ENCODE measurements at regions not wholly inside any gene's neighbourhood (a gene's known extent, or its start where the extent isn't known, plus 50 kb on each side); places are given as distances from the start of the nearest gene placed in this dataset.

DNA sequence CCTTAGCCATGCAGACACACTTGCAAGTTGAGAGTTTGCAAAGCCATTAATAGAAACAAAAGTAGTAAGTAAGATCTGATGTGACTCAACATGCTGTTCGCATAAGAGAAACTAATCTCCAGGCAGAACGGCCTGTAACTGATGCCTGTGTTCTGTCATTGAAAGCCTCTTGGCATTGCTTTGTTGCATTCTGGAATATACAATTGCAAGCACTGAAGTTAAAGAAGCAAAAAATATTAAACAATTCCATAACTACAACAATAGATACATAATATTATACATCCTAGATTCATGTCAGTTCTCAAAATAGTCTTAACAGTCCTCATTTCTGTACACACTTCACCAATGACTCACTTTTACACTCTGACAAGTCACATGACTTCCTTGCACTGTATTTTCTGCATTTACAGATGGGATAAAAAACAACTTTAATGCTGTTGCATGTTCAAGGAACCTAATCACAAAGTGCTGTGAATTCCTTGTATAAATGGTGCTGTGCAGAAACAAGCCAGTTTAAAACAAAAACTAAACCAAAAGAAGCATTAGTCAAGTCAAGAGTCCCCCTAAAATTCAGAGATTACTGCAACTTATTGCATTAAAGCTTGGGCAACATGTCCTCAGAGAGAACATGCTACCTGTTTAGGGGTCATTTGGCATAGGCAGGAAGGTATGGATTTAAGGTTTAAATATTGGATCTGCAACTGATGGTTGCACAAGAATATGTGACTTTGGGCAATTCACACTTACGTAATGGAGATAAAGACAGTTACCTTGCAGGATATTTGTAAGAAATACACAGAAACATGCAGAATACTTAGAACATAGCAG lies 79.5 kb upstream of the SERP2 start:
- H3K4me1 Mint-ChIP-seq: peaks cover 20% of the 10 kb centered on the region
- H3K36me3 Mint-ChIP-seq (ENCODE audit: low read depth): no peaks in the 10 kb centered on the region
- H3K9me3 Mint-ChIP-seq: peaks cover 8% of the 10 kb centered on the region
- TF ChIP-seq, protein P1, sequence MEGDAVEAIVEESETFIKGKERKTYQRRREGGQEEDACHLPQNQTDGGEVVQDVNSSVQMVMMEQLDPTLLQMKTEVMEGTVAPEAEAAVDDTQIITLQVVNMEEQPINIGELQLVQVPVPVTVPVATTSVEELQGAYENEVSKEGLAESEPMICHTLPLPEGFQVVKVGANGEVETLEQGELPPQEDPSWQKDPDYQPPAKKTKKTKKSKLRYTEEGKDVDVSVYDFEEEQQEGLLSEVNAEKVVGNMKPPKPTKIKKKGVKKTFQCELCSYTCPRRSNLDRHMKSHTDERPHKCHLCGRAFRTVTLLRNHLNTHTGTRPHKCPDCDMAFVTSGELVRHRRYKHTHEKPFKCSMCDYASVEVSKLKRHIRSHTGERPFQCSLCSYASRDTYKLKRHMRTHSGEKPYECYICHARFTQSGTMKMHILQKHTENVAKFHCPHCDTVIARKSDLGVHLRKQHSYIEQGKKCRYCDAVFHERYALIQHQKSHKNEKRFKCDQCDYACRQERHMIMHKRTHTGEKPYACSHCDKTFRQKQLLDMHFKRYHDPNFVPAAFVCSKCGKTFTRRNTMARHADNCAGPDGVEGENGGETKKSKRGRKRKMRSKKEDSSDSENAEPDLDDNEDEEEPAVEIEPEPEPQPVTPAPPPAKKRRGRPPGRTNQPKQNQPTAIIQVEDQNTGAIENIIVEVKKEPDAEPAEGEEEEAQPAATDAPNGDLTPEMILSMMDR (IDR thresholded peaks at IDR 0.05): no peak
- H3K27ac Mint-ChIP-seq: no peak overlapping the region
- no peak for DNase-seq
- H3K4me3 Mint-ChIP-seq: no peak overlapping the region
- H3K27me3 Mint-ChIP-seq (ENCODE audit: low read depth, poor library complexity): peaks cover 14% of the 10 kb centered on the region

DNA sequence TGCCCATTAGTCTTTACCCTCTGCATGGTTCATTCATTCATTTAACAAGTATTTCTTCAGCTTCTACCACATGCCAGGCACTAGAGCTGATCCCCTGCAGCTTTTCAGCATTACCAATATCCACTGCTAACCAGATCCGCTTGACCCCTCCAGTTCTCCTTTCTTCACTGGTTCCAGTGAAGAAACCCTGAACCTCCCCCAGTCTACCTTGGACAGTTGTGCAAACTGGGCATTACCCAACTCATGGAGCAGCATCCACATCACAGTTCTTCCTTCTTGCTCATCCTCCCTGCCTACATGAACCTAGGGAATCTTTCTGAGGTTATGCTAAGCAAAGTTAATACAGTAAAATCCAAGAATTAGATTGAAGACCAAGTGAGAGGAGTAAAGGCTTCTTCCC lies 78.7 kb upstream of the SERP2 start:
- H3K36me3 Mint-ChIP-seq (ENCODE audit: low read depth): no peaks in the 10 kb centered on the region
- H3K9me3 Mint-ChIP-seq: peaks cover 8% of the 10 kb centered on the region
- no peak overlapping the region for H3K27ac Mint-ChIP-seq
- TF ChIP-seq, protein P1 (IDR thresholded peaks at IDR 0.05): no peak
- H3K4me1 Mint-ChIP-seq: peaks cover 17% of the 10 kb centered on the region
- no peak for DNase-seq
- H3K27me3 Mint-ChIP-seq (ENCODE audit: low read depth, poor library complexity): peaks cover 14% of the 10 kb centered on the region
- H3K4me3 Mint-ChIP-seq: no peak overlapping the region

DNA sequence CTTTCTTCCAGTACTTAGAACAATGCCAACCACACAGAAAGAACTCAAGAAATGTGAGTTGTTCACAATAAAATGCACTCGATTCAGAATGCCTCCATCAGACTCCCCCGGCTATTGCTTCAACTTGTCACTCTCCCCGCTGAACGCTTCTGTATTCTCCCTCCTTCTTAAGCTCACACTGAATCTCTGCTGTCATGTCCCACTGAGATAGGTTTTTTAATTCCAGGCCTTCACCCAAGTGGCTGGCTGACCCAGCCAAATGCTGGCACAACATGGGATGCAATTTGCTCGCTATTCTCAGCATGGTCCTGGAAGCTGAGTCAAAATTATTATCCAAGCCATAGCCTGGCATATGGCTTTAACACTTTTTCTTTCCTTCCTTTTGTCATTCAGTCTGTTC lies 76.8 kb upstream of the SERP2 start:
- Mint-ChIP-seq H3K27ac (no peak overlapping the region), H3K9me3 (peaks cover 8% of the 10 kb centered on the region), H3K27me3 (ENCODE audit: low read depth, poor library complexity) (peaks cover 16% of the 10 kb centered on the region), H3K4me1 (peaks cover 33% of the 10 kb centered on the region), H3K4me3 (no peak overlapping the region), H3K36me3 (ENCODE audit: low read depth) (no peaks in the 10 kb centered on the region)
- TF ChIP-seq, protein P1 (IDR thresholded peaks at IDR 0.05): no peak
- DNase-seq: no peak

DNA sequence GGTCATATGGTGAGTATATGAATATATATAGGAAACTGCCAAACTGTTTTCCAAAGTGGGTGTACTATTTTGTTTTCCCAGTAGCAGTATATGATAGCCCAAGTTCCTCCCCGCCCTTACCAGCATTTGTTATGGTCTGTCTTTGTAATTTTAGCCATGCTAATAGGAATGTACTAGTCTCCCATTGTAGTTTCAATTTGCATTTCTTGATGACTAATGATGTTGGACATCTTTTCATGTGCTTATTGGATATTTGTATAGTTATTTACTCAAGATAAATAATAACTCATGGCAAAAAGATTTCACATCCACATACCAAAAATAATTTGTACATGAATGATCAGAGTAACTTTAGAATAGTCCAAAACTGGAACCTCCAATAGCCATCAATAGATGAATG lies 75.3 kb upstream of the SERP2 start:
- Mint-ChIP-seq H3K4me3 (no peak overlapping the region), H3K27me3 (ENCODE audit: low read depth, poor library complexity) (peaks cover 12% of the 10 kb centered on the region), H3K27ac (no peak overlapping the region), H3K36me3 (ENCODE audit: low read depth) (no peaks in the 10 kb centered on the region), H3K9me3 (peaks cover 3% of the 10 kb centered on the region), H3K4me1 (peaks cover 46% of the 10 kb centered on the region)
- no peak for DNase-seq
- TF ChIP-seq, protein P1 (IDR thresholded peaks at IDR 0.05): no peak

DNA sequence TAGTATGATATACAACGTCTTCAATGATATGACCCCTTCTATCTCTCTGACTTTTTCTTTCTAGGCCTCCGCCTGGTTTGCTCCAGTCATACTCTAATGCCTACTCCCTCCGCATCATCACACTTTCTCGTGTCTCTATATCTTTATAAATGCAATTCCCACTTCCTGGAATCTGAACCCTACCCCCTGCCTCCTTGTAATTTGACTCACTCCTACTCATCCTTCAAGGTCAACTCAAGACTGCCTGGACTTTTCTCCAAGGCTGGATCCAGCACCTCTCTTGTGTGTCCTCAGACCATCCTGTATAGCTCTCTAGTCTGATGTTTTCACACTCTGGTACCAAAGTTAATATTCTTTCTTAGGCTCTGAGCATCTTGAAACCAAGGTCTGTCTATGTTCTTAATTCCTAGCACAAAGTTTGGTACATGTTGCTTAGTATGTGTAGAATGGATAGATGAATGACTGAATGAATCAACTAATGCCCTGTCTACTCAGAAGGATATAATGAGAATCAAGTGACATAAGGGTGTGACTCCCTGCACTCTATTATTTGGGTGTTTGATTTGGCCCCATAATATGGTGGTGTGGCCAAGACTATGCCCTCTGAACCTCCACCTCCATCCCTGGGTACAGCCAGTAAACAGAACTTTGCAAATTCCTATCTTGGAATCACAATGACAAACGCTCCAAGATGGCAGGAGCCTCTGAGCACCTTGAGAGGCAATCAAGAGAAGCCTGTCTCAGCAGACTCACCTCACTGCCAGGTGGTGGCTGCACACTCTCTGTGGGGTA lies 74.3 kb upstream of the SERP2 start:
- peaks cover 56% of the 10 kb centered on the region for H3K4me1 Mint-ChIP-seq
- no peak for DNase-seq
- H3K27me3 Mint-ChIP-seq (ENCODE audit: low read depth, poor library complexity): peaks cover 7% of the 10 kb centered on the region
- peak overlapping the region; percentile 21 for H3K27ac Mint-ChIP-seq
- TF ChIP-seq, protein P1 (IDR thresholded peaks at IDR 0.05): no peak
- H3K4me3 Mint-ChIP-seq: no peak overlapping the region
- H3K36me3 Mint-ChIP-seq (ENCODE audit: low read depth): no peaks in the 10 kb centered on the region
- no peaks in the 10 kb centered on the region for H3K9me3 Mint-ChIP-seq
